HUES48 (cell line): ENCODE measurements at regions not wholly inside any gene's neighbourhood (a gene's known extent, or its start where the extent isn't known, plus 50 kb on each side); places are given as distances from the start of the nearest gene placed in this dataset.

Source experiments
- H3K27ac ChIP-seq: one replicate; pipeline ENCODE4 v1.7.0; 2013; ENCODE audit warnings: low read depth, low read length, inconsistent platforms
- H3K27me3 ChIP-seq: 2 replicates; pipeline ENCODE4 v1.6.1; 2013; ENCODE audit warnings: mild to moderate bottlenecking, low read length; ENCODE audit not compliant: control insufficient read depth, insufficient read depth
- H3K36me3 ChIP-seq: 2 replicates; pipeline ENCODE4 v1.6.1; 2013; ENCODE audit warnings: low read length; ENCODE audit not compliant: control insufficient read depth, insufficient read depth
- H3K4me1 ChIP-seq: 2 replicates; pipeline ENCODE4 v1.6.1; 2013; ENCODE audit warnings: mild to moderate bottlenecking, low read length; ENCODE audit not compliant: control insufficient read depth, insufficient read depth
- H3K4me3 ChIP-seq: 2 replicates; pipeline ENCODE4 v1.5.1; 2013; ENCODE audit warnings: mild to moderate bottlenecking, low read depth, low read length
- H3K9ac ChIP-seq: 2 replicates; pipeline ENCODE4 v1.6.1; 2013; ENCODE audit warnings: mild to moderate bottlenecking, low read depth, low read length, moderate library complexity
- H3K9me3 ChIP-seq: 2 replicates; pipeline ENCODE4 v1.6.1; 2013; ENCODE audit warnings: low read length; ENCODE audit not compliant: control insufficient read depth, insufficient read depth

- H3K36me3 ChIP-seq = no peaks in the 10 kb centered on the region
- H3K27me3 ChIP-seq = no peaks in the 10 kb centered on the region
- H3K4me1 ChIP-seq = no peaks in the 10 kb centered on the region
- H3K9me3 ChIP-seq = no peaks in the 10 kb centered on the region
- no peak overlapping the region for H3K9ac ChIP-seq
- no peak overlapping the region for H3K27ac ChIP-seq
- H3K4me3 ChIP-seq = no peak overlapping the region
These were observed 140.0 kb downstream of the ZNF365 start for GRCh38 chr10:62514079-62514693.

DNA sequence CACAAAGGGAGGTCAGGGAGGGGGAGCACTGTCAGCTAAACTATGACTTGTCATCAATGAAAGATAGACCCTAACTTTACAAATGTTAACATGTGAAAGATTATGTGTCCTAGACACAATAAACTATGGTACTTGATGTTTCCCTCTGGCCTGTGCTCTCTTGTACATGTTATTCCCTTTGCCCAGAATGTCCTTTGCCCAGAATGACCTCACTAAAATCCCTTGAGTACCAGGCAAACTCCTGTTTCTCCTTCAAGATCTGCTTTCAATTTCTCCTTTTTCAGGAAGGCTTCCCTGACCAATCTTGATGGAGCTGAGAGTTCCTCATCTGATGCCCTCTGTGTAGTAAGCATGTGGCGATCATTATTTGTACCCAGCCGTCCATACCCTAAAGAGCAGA lies 143.1 kb downstream of the ZNF365 start:
- no peaks in the 10 kb centered on the region for H3K36me3 ChIP-seq
- no peaks in the 10 kb centered on the region for H3K27me3 ChIP-seq
- H3K4me1 ChIP-seq = no peaks in the 10 kb centered on the region
- H3K4me3 ChIP-seq = no peak overlapping the region
- no peak overlapping the region for H3K9ac ChIP-seq
- no peak overlapping the region for H3K27ac ChIP-seq
- no peaks in the 10 kb centered on the region for H3K9me3 ChIP-seq

DNA sequence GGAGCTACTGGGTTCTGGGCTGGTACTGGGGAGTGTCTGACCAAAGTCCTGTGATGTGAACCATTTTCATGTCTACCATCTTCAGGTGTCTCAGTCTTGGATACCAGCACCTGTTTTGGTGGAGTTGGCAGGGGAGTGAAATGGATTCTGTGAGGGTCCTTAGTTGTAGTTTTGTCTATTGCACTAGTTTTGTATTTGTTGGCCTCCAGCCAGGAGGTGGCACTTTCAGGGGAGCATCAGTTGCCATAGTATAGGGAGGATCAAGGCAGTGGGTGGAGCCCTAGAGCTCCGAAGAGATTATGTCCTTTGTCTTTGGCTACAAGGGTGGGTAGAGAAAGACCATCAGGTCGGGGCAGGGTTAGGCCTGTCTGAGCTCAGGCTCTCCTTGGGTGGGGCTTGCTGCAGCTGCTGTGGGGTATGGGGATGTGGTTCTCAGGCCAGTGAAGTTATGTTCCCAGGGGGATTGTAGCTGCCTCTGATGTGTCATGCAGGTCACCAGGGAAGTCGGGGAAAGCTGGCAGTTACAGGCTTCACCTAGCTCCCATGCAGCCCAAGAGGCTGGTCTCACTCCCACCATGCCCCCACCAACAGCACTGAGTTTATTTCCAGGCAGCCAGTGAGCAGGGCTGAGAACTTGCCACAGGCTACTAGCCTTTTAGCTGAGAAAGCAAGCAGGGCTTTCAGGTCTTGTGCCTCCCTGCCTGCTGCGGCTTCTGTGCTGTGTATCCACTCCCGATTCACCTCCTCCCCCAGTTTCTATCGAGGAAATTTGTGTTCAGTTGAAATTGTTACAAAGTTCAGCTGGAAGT lies 153.1 kb downstream of the ZNF365 start:
- Histone ChIP-seq H3K4me1 (0 out of 2 replicates have a peak, but pooled peaks cover 5% of the 10 kb centered on the region), H3K27me3 (no peaks in the 10 kb centered on the region), H3K4me3 (no peak overlapping the region), H3K27ac (no peak overlapping the region), H3K9ac (no peak overlapping the region), H3K36me3 (no peaks in the 10 kb centered on the region), H3K9me3 (no peaks in the 10 kb centered on the region)

GRCh38 chr10:62528441-62528840 lies 154.3 kb downstream of the ZNF365 start:
- Histone ChIP-seq H3K36me3 (no peaks in the 10 kb centered on the region), H3K27ac (no peak overlapping the region), H3K4me1 (0 out of 2 replicates have a peak, but pooled peaks cover 5% of the 10 kb centered on the region), H3K9ac (no peak overlapping the region), H3K4me3 (no peak overlapping the region), H3K27me3 (no peaks in the 10 kb centered on the region), H3K9me3 (no peaks in the 10 kb centered on the region)

DNA sequence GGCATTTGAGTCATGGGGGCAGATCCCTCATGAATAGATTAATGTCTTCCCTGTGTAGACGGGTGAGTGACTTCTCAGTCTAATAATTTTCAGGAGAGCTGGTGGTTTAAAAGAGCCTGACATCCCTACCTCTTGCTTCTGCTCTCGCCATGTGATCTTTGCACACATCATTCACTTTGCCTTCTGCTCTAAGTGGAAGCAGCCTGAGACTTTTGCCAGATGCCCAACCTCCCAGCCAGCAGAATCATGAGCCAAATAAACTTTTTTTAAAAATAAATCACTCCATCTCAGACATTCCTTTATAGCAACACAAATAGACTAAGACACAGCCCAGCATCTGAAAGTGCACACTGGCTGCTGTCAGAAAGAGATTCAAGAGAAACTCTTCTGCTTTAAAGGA lies 155.2 kb downstream of the ZNF365 start:
- Histone ChIP-seq H3K4me1 (0 out of 2 replicates have a peak, but pooled peaks cover 5% of the 10 kb centered on the region), H3K4me3 (no peak overlapping the region), H3K27ac (no peak overlapping the region), H3K27me3 (no peaks in the 10 kb centered on the region), H3K36me3 (no peaks in the 10 kb centered on the region), H3K9me3 (no peaks in the 10 kb centered on the region), H3K9ac (no peak overlapping the region)

GRCh38 chr10:62534031-62534430 lies 159.9 kb downstream of the ZNF365 start:
- Histone ChIP-seq H3K27me3 (no peaks in the 10 kb centered on the region), H3K4me1 (peaks cover 4% of the 10 kb centered on the region; the same call in 1 of the 2 replicates), H3K9ac (no peak overlapping the region), H3K4me3 (no peak overlapping the region), H3K9me3 (no peaks in the 10 kb centered on the region), H3K27ac (no peak overlapping the region), H3K36me3 (no peaks in the 10 kb centered on the region)

DNA sequence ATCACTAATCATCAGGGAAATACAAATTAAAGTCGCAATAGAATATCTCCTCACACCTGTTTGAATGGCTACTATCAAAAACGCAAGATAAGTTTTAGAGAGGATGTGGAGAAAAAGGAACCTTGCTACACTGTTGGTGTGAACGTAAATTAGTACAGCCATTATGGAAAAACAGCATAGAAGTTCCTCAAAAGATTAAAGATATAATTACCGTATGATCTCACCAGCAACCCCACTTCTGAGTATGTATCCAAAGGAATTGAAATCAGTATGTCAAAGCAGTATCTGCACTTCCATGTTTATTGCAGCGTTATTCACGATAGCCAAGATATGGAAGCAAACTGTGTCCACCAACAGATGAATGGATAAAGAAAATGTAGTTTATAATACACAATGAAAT lies 164.4 kb downstream of the ZNF365 start:
- no peaks in the 10 kb centered on the region for H3K27me3 ChIP-seq
- no peaks in the 10 kb centered on the region for H3K9me3 ChIP-seq
- no peak overlapping the region for H3K4me3 ChIP-seq
- H3K36me3 ChIP-seq = no peaks in the 10 kb centered on the region
- no peak overlapping the region for H3K9ac ChIP-seq
- no peak overlapping the region for H3K27ac ChIP-seq
- peaks cover 4% of the 10 kb centered on the region; the same call in 1 of the 2 replicates for H3K4me1 ChIP-seq

- Histone ChIP-seq H3K36me3 (no peaks in the 10 kb centered on the region), H3K9ac (no peak overlapping the region), H3K27me3 (no peaks in the 10 kb centered on the region), H3K4me1 (peaks cover 4% of the 10 kb centered on the region; the same call in 1 of the 2 replicates), H3K27ac (no peak overlapping the region), H3K9me3 (no peaks in the 10 kb centered on the region), H3K4me3 (no peak overlapping the region)
These were observed 166.2 kb downstream of the ZNF365 start for GRCh38 chr10:62540389-62540788.

DNA sequence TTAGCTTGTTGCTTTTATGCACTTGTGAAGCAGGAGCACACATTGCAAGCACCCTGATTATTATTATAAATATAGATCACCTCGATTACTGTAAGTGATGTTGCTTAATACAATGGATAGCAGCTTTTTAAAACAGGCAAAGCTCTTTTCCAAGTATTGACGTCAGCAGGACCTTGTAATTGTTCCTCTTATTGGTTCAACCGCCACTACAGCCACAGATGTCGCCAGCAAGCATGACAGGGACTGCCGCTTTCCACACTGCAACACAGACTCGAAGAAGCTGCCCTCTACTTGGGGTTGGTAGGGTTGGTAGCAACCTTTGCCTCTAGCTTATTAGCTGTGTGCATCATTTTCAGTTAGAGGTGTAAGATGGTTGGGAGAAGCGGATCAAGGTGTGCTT lies 167.6 kb downstream of the ZNF365 start:
- H3K27me3 ChIP-seq = no peaks in the 10 kb centered on the region
- H3K4me1 ChIP-seq = no peaks in the 10 kb centered on the region
- no peaks in the 10 kb centered on the region for H3K36me3 ChIP-seq
- no peak overlapping the region for H3K27ac ChIP-seq
- no peak overlapping the region for H3K4me3 ChIP-seq
- H3K9me3 ChIP-seq = no peaks in the 10 kb centered on the region
- no peak overlapping the region for H3K9ac ChIP-seq

DNA sequence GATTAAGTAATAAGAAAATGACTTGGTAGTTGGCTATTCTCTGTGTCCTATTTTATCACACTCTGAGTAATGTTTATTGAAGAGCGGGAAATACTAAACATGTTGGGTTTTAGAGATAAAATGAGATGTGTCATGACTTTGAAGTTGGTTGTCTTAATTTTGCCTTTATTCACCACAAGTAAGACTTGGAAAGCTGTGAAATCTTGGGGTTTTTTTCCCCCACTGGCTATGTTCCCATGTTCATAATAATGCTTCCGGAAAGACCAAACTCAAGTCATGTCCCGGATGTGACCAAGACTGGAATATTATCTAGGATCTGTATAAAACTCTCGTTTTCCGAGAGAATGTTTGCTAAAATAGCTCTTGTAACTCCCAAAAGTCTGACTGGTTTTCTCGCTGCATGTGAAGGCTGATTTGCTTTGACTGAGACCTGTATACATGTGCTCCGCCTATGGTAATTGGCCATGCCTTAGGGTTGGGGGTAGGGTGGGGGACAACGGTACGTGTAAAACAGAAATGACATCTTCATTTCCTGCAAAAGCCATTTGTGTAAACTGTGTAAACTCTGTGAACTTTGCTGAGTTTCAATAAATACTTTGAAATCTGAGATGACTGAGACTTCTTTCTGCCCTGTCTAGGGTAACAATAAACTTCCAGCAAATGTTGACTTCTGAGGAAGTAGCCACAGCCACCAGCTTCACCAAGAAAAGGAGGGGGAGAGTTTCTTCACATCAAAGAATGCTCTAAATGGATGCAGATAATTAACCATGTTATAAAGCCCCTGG lies 169.6 kb downstream of the ZNF365 start:
- Histone ChIP-seq H3K9me3 (no peaks in the 10 kb centered on the region), H3K27me3 (no peaks in the 10 kb centered on the region), H3K4me3 (no peak overlapping the region), H3K36me3 (no peaks in the 10 kb centered on the region), H3K9ac (no peak overlapping the region), H3K4me1 (no peaks in the 10 kb centered on the region), H3K27ac (no peak overlapping the region)
